Cardiac fibroblast (primary cell): ENCODE measurements at regions not wholly inside any gene's neighbourhood (a gene's known extent, or its start where the extent isn't known, plus 50 kb on each side); places are given as distances from the start of the nearest gene placed in this dataset.

Source experiments
- DNase-seq, 2 donors: peaks; one replicate each; pipeline versions ENCODE4 v3.0.0 to v3.0.0-alpha.2; 2010; ENCODE audit warnings: low read depth in 2 of 2
- H3K4me3 ChIP-seq, 2 donors: replicated peaks in 1 of 2; 1 replicate in 1 of 2; 2 replicates in 1 of 2; pipeline ENCODE4 v1.5.1; 2011; ENCODE audit warnings: low read depth in 2 of 2, low read length in 2 of 2, mild to moderate bottlenecking in 2 of 2, moderate library complexity in 1 of 2
- TF ChIP-seq, protein P1 (sequence below): IDR thresholded peaks from one replicate; pipeline ENCODE4 v1.5.1; 2011; ENCODE audit warnings: low read depth, mild to moderate bottlenecking, low read length, inconsistent platforms

DNA sequence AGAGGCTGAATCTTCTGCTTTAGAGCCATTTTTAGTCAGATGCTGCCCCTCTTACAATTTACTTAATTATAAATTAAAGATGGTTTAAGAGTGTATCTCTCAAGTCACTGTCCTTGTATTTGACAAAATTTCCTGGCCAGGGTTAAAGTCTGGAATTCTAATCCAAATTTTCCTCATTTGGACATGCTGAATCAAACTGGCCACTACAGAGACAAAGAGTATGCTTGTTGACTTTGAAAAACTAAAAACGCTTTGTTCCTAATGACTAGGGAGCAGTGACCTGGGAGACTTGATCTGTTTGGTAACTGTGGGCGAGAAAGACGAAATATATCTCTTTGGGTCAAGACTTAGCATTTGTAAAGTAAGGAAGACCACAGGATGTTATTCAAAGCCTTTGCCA, 303.2 kb downstream of the ZSWIM6 start:
- DNase-seq: no peak
- TF ChIP-seq, protein P1, sequence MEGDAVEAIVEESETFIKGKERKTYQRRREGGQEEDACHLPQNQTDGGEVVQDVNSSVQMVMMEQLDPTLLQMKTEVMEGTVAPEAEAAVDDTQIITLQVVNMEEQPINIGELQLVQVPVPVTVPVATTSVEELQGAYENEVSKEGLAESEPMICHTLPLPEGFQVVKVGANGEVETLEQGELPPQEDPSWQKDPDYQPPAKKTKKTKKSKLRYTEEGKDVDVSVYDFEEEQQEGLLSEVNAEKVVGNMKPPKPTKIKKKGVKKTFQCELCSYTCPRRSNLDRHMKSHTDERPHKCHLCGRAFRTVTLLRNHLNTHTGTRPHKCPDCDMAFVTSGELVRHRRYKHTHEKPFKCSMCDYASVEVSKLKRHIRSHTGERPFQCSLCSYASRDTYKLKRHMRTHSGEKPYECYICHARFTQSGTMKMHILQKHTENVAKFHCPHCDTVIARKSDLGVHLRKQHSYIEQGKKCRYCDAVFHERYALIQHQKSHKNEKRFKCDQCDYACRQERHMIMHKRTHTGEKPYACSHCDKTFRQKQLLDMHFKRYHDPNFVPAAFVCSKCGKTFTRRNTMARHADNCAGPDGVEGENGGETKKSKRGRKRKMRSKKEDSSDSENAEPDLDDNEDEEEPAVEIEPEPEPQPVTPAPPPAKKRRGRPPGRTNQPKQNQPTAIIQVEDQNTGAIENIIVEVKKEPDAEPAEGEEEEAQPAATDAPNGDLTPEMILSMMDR: no peak
- H3K4me3 ChIP-seq: no peak overlapping the region

DNA sequence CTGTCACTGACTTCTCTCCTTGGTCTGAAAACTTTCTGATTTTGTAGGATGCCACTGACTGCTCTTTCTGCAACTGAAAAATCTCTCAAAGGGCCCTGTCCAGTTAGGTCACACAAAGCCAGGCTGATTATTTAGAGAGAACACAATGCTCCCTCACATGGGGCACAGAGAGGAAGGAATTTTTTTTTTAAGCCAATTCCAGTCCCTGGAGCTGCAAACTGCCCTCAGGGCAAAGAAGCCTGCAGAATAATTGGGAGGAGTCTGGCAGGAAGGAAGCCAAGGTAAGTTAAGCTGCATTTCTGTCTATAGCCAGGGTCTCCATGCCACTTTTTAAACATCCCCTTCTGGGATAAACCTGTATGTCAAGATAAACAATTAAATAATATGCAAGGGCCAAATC, 305.5 kb downstream of the ZSWIM6 start:
- TF ChIP-seq, protein P1: no peak
- no peak overlapping the region for H3K4me3 ChIP-seq
- no peak for DNase-seq

DNA sequence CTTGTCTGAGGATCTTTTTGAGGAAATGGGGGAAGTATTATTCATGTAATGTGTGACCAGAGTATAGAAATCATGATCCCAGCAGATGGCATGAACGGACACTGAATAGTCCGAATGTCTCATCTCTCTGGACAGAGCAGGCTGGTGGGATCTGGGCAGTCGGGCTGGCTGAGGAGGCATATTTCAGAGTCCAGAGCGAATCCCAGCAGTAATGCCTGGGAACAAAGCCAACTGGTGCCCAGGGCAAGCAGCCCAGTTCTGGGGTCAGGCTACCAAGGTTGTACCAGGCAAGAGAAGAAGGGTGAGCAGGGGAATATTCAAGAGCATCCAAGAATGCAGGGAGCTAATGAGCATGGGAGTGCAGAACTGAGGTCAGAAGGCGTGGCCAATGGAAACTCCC, 306.4 kb downstream of the ZSWIM6 start:
- no peak for DNase-seq

DNA sequence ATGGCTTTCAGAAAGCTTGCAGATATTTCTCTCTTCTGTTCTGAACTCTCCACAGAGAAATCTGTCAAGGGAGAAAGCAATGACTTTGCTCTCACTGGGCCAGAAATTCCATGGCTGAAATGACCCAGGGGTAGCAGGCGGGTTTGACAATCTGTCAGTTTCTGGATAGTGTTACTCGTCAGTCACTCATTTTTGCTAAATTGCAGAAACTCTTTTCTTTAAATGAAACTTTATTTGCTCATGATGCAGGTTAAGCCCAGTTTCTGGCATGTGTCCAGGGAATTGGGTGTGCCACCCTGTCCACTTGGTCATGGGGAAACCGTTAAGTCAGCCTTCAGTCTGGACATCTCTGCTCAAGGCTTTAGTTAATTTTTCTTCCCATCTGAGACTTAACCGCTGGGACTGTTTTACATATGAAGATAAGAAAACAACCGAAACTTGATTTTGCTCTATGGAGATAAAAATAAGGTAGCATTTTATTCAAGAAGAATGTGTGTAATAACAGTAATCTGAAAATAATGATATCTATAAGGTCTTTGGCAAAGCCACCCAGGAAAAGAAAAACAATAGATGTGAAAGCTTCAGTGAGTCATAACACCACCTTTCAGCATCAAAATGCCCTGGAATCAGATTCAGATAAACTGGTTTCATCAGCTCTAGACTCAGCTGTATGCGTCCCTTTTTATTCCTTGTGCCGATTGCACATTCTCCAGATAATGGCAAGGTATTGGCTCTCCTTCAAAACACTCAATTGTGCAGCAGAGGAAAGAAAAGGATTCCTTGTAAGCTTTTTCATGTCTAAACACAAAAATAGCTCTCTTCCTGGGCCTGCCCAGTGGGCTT, 308.3 kb downstream of the ZSWIM6 start:
- TF ChIP-seq, protein P1: no peak
- peak; percentile 12 to 41 for DNase-seq
- no peak overlapping the region for H3K4me3 ChIP-seq

More for the DNA sequence above, 306.4 kb downstream of the ZSWIM6 start:
- TF ChIP-seq, protein P1: no peak
- no peak overlapping the region for H3K4me3 ChIP-seq

DNA sequence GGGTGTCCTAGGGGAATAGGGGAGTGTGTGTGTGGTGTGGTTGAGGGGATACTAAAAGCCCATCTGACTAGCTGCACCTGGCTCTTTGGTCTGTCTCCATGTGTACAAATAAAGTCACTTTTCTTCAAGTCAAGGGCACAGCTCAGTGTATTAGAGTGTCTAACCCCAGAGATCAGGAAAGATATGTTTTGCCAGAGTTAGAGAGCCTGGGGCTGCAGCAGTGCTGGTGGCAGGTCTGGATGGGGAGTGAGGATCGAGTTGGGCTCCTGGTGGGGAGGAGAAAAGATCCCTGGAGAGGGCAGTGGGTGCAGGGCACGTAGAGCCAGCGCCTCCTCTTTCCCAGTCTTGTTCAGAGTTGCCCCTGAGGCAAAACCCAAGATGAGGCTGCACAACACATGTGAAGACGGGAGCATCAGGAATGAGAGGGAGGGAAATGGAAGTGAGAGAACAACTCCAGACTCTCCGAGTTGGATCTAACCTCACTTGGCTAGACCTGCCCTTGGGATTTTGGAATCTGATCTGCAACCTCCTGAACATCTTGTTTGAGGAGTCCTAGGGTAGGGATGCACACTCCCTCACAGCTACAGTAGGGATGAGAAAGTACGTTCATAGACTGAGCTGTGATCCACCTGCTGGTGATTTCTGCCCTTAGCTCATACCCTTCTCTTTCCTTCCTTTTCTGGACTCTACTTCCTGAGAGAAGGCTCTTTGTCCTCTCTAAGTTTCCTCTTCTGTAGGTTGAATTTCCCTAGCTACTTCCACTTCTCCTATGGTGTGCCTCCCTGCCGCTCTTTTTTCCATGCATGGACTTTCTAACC, 309.9 kb downstream of the ZSWIM6 start:
- DNase-seq: peak in 1 of 2 donors; percentile 13
- H3K4me3 ChIP-seq: no peak overlapping the region
- TF ChIP-seq, protein P1: peak; percentile 16

DNA sequence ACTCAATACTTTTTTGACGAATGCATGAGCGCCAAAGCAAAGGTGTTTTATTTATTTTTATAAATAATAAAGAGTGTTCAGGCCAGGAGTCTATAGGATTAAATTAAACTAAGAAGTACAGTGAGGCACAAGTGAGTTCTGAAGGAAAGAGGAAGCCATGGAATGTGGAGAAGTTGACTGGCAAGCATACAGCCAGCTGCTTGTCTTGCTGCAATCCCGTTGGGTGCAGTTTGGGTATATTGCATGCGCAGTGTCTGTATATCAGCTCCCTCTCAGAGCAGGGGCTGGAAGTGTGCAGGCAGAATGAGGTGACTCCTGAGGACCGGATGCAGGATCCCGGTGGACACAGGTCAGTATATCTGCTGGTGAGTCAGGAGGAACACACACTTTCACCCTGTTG, 315.6 kb downstream of the ZSWIM6 start:
- DNase-seq: no peak
- TF ChIP-seq, protein P1: no peak
- H3K4me3 ChIP-seq: no peak overlapping the region
